Large intestine (tissue), 3 donors: ENCODE measurements at regions not wholly inside any gene's neighbourhood (a gene's known extent, or its start where the extent isn't known, plus 50 kb on each side); places are given as distances from the start of the nearest gene placed in this dataset.

ENCODE experiments used
- DNase-seq, 2 donors: peaks; one replicate each; pipeline versions ENCODE4 v3.0.0 to v3.0.0-alpha.2; 2013
- H3K27ac ChIP-seq: one replicate; pipeline ENCODE4 v1.5.1; 2013; ENCODE audit warnings: low read length
- H3K27me3 ChIP-seq: 2 replicates; pipeline ENCODE4 v1.6.1; 2013; ENCODE audit warnings: low read length; ENCODE audit not compliant: control insufficient read depth, insufficient read depth
- H3K36me3 ChIP-seq: 2 replicates; pipeline ENCODE4 v1.6.1; 2013; ENCODE audit warnings: low read length; ENCODE audit not compliant: control insufficient read depth, insufficient read depth
- H3K4me1 ChIP-seq: one replicate; pipeline ENCODE4 v1.6.1; 2013; ENCODE audit warnings: low read length; ENCODE audit not compliant: control insufficient read depth, insufficient read depth
- H3K4me3 ChIP-seq: one replicate; pipeline ENCODE4 v1.5.1; 2013; ENCODE audit warnings: low read length
- H3K9me3 ChIP-seq: one replicate; pipeline ENCODE4 v1.6.1; 2013; ENCODE audit warnings: mild to moderate bottlenecking, low read depth, low read length, moderate library complexity; ENCODE audit not compliant: control insufficient read depth
- WGBS: methylation state at CpG from one replicate; pipeline ENCODE4 v1.1.5; 2013; ENCODE audit warnings: low lambda C conversion rate; ENCODE audit not compliant: insufficient coverage; 5-methylcytosine and 5-hydroxymethylcytosine counted together

- 100% methylated on average over 2 of the region's 3 CpGs for WGBS
- no peak for DNase-seq
- H3K27ac ChIP-seq = no peak overlapping the region
Measured at GRCh38 chr12:19837543-19837942, 398.3 kb downstream of the AEBP2 start.

GRCh38 chr12:19841451-19841850, 402.2 kb downstream of the AEBP2 start:
- DNase-seq = no peak
- Histone ChIP-seq H3K4me1 (no peaks in the 10 kb centered on the region), H3K9me3 (no peaks in the 10 kb centered on the region), H3K36me3 (no peaks in the 10 kb centered on the region), H3K4me3 (no peak overlapping the region), H3K27me3 (no peaks in the 10 kb centered on the region), H3K27ac (no peak overlapping the region)

More at GRCh38 chr12:19837543-19837942, 398.3 kb downstream of the AEBP2 start:
- H3K4me3 ChIP-seq = no peak overlapping the region
- no peaks in the 10 kb centered on the region for H3K27me3 ChIP-seq
- no peaks in the 10 kb centered on the region for H3K4me1 ChIP-seq
- peaks cover 3% of the 10 kb centered on the region for H3K9me3 ChIP-seq
- H3K36me3 ChIP-seq = no peaks in the 10 kb centered on the region

- no peaks in the 10 kb centered on the region for H3K9me3 ChIP-seq
- H3K36me3 ChIP-seq = no peaks in the 10 kb centered on the region
- no peak overlapping the region for H3K4me3 ChIP-seq
- no peaks in the 10 kb centered on the region for H3K27me3 ChIP-seq
- DNase-seq = no peak
- whole genome bisulfite sequencing = 80% methylated on average over 1 of the region's 3 CpGs
- H3K27ac ChIP-seq = no peak overlapping the region
- no peaks in the 10 kb centered on the region for H3K4me1 ChIP-seq
Measured at GRCh38 chr12:19842116-19842515, 402.8 kb downstream of the AEBP2 start.

GRCh38 chr12:19844224-19844623, 404.9 kb downstream of the AEBP2 start:
- H3K27ac ChIP-seq = no peak overlapping the region
- H3K4me1 ChIP-seq = no peaks in the 10 kb centered on the region
- no peak overlapping the region for H3K4me3 ChIP-seq
- no peaks in the 10 kb centered on the region for H3K27me3 ChIP-seq
- no peaks in the 10 kb centered on the region for H3K36me3 ChIP-seq
- DNase-seq = no peak
- no peaks in the 10 kb centered on the region for H3K9me3 ChIP-seq
- WGBS = 100% methylated on average over 1 of the region's 1 CpG

- H3K9me3 ChIP-seq = no peaks in the 10 kb centered on the region
- no peak overlapping the region for H3K27ac ChIP-seq
- no peaks in the 10 kb centered on the region for H3K36me3 ChIP-seq
- no peak overlapping the region for H3K4me3 ChIP-seq
- H3K4me1 ChIP-seq = no peaks in the 10 kb centered on the region
- 0% methylated on average over 1 of the region's 3 CpGs for WGBS
- no peaks in the 10 kb centered on the region for H3K27me3 ChIP-seq
- peak in 1 of 2 donors; percentile 24 for DNase-seq
Measured at GRCh38 chr12:19846574-19846973, 407.3 kb downstream of the AEBP2 start.

GRCh38 chr12:19847294-19848059, 408.2 kb downstream of the AEBP2 start:
- H3K27ac ChIP-seq = no peak overlapping the region
- no peaks in the 10 kb centered on the region for H3K36me3 ChIP-seq
- H3K9me3 ChIP-seq = no peaks in the 10 kb centered on the region
- H3K4me1 ChIP-seq = no peaks in the 10 kb centered on the region
- DNase-seq = peak in 1 of 2 donors; percentile 23
- H3K27me3 ChIP-seq = no peaks in the 10 kb centered on the region
- WGBS = 78% methylated on average over 5 of the region's 11 CpGs
- no peak overlapping the region for H3K4me3 ChIP-seq

GRCh38 chr12:19848421-19848820, 409.1 kb downstream of the AEBP2 start:
- H3K4me1 ChIP-seq = no peaks in the 10 kb centered on the region
- H3K9me3 ChIP-seq = no peaks in the 10 kb centered on the region
- H3K36me3 ChIP-seq = no peaks in the 10 kb centered on the region
- DNase-seq = peak in 1 of 2 donors; percentile 27
- WGBS = 100% methylated on average over 1 of the region's 2 CpGs
- H3K4me3 ChIP-seq = no peak overlapping the region
- no peaks in the 10 kb centered on the region for H3K27me3 ChIP-seq
- no peak overlapping the region for H3K27ac ChIP-seq

- H3K36me3 ChIP-seq = no peaks in the 10 kb centered on the region
- no peak for DNase-seq
- no CpG with 5 or more reads among the region's 2 CpGs for WGBS
- no peak overlapping the region for H3K4me3 ChIP-seq
- no peaks in the 10 kb centered on the region for H3K9me3 ChIP-seq
- H3K27ac ChIP-seq = no peak overlapping the region
- no peaks in the 10 kb centered on the region for H3K4me1 ChIP-seq
- no peaks in the 10 kb centered on the region for H3K27me3 ChIP-seq
Measured at GRCh38 chr12:19849208-19849607, 409.9 kb downstream of the AEBP2 start.

DNA sequence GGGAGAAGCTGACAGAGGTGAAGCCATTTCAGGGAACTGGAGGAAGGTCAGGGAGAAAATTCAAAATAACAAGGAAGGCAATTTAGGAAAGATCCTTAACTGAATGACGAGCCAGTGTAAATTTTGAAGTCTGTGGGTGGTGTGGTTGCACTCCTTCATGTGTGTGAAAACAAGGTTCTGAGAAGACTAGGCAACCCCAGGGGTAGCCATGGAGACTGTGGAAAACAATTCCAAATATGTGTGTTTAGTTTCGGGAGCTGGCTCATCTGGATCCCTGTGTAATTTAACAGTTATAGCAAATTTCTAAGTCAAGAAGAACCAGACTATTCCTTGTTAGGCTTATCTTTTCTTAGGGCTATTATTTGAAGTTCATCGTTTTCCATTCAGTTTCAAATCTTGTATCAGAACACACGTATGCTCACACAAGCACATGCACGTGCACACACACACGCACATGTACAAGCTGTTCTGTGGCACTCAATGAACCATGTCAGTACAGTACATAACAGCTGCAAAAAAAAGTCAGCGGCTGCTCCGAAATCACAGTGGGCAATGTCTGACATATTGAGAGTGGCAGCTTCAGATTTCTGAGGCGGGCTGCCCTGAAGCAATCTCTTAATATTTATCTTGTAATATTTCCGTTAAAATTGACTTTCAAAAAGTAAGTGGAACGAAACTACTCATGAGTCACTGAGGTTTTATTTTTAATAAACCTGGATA, 411.2 kb downstream of the AEBP2 start:
- Histone ChIP-seq H3K36me3 (no peaks in the 10 kb centered on the region), H3K4me1 (no peaks in the 10 kb centered on the region), H3K9me3 (no peaks in the 10 kb centered on the region), H3K4me3 (no peak overlapping the region), H3K27ac (no peak overlapping the region), H3K27me3 (no peaks in the 10 kb centered on the region)
- 93% methylated on average over 5 of the region's 11 CpGs for WGBS
- peak in 1 of 2 donors; percentile 27 for DNase-seq

GRCh38 chr12:19852100-19852855, 413.0 kb downstream of the AEBP2 start:
- DNase-seq = no peak
- no peaks in the 10 kb centered on the region for H3K27me3 ChIP-seq
- no peaks in the 10 kb centered on the region for H3K4me1 ChIP-seq
- no peaks in the 10 kb centered on the region for H3K9me3 ChIP-seq
- H3K27ac ChIP-seq = no peak overlapping the region
- WGBS = 100% methylated on average over 2 of the region's 5 CpGs
- H3K4me3 ChIP-seq = no peak overlapping the region
- H3K36me3 ChIP-seq = no peaks in the 10 kb centered on the region
